ENCODE measurements at regions not wholly inside any gene's neighbourhood (a gene's known extent, or its start where the extent isn't known, plus 50 kb on each side); places are given as distances from the start of the nearest gene placed in this dataset.

DNA sequence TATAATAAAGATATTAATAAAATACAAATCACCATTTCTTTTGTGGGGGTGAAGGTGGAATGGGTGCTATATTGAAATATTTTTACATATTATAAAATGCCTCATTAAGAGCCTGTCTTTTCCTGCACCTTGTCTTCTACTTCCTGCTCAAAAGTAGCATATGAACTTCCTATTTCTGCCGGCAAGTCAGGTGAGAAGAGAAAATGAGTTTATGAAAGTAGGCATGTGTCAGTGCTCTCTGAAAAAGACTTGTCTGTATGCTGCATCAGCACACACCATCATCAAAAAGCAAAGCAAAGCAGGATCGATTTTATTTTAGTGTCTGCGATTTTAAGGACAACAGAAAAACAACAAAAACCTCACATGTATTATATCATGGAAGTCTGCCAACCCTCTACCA lies 114.2 kb downstream of the RAP2A start:
- BruUV-seq (replicated peaks): no TSS peak
- no peak overlapping the region for H3K4ac ChIP-seq (ENCODE audit: low read depth, low read length)
- 0 out of 2 replicates have a peak overlapping the region, but pooled peaks have one; percentile 7 for H2BK120ac ChIP-seq (ENCODE audit: low read depth, low read length)
- intact Hi-C loops (cut with micrococcal nuclease): loop anchor here (10.0 kb wide), 1 partner anchor 113 kb away; the partner anchor contains the start of gene RAP2A
- DNase-seq: no peak
- no peak overlapping the region for H2AK5ac ChIP-seq (ENCODE audit: low read depth, low read length)
- H3K18ac ChIP-seq (ENCODE audit: low read depth, low read length): no peak overlapping the region; the same call in 1 of the 2 replicates
- no peak overlapping the region for H2BK15ac ChIP-seq (ENCODE audit: low read depth, low read length)
- H3K14ac ChIP-seq (replicated peaks; ENCODE audit: low read depth, low read length): no peak overlapping the region; the same call in 1 of the 2 replicates
- H3K9me3 ChIP-seq (ENCODE audit: control insufficient read depth, insufficient read depth, low read length): no peaks in the 10 kb centered on the region
- H3K4me3 ChIP-seq (ENCODE audit: insufficient read depth, low read depth, low read length): no peak overlapping the region
- H3K27ac ChIP-seq (ENCODE audit: insufficient read depth, low read length): no peak overlapping the region
- H3K4me1 ChIP-seq (ENCODE audit: control insufficient read depth, insufficient read depth, low read length): peaks cover 25% of the 10 kb centered on the region
- in situ Hi-C loops (cut with MboI; ENCODE audit: low sequenced_read_pairs): no loop called here
- no peaks in the 10 kb centered on the region for H4K20me1 ChIP-seq (ENCODE audit: insufficient read depth, low read length)
- no peak overlapping the region for H2BK5ac ChIP-seq (ENCODE audit: low read depth, low read length, poor library complexity, severe bottlenecking)
- H3K9ac ChIP-seq (ENCODE audit: low read depth, low read length): no peak overlapping the region
- no peak overlapping the region; the same call in 1 of the 2 replicates for H4K5ac ChIP-seq (ENCODE audit: low read depth, low read length)
- ChIA-PET POLR2A (ENCODE audit: unreplicated experiment) (interaction anchor here (1.0 kb wide), 1 partner anchor 115 kb away, joined by 3 read pairs; no protein-coding TSS in a partner anchor), CTCF (interaction anchor here (1.2 kb wide), 1 partner anchor 406 kb away, joined by 3 read pairs; no protein-coding TSS in a partner anchor)
- H2BK20ac ChIP-seq (ENCODE audit: low read depth, low read length): peak overlapping the region; percentile 16; the same call in 1 of the 2 replicates
- H3K9me1 ChIP-seq (ENCODE audit: insufficient read depth, low read length): peaks cover 10% of the 10 kb centered on the region; the same call in 1 of the 2 replicates
- no peak overlapping the region for H4K8ac ChIP-seq (ENCODE audit: low read depth in 2 of 2, low read length in 2 of 2)
- dilution Hi-C loops (cut with HindIII; ENCODE audit: low sequenced_read_pairs, unreplicated experiment): no loop called here
- H3K56ac ChIP-seq (ENCODE audit: extremely low read depth, insufficient read depth, low read length): no peak overlapping the region
- H4K91ac ChIP-seq (ENCODE audit: insufficient read depth, low read depth, low read length): no peak overlapping the region
- H3K36me3 ChIP-seq (ENCODE audit: control insufficient read depth, insufficient read depth, low read length): no peaks in the 10 kb centered on the region
- WGBS, 2 experiments (ENCODE audit: extremely low coverage in 2 of 2, insufficient read length in 1 of 2): no CpG with 5 or more reads among the region's 3 CpGs
- no peaks in the 10 kb centered on the region for H3K27me3 ChIP-seq (ENCODE audit: control insufficient read depth, insufficient read depth, low read length)
- no peaks in the 10 kb centered on the region for H3K79me1 ChIP-seq (ENCODE audit: low read depth in 1 of 2, low read length in 2 of 2)
- no peak overlapping the region for H3K23ac ChIP-seq (ENCODE audit: low read depth, low read length)
- TF ChIP-seq MAFK (IDR thresholded peaks at IDR 0.05; ENCODE audit: low read depth, low read length) (no peak), MXI1 (IDR thresholded peaks at IDR 0.05; ENCODE audit: borderline replicate concordance, low read depth, low read length) (no peak), RAD21 (IDR thresholded peaks at IDR 0.05; ENCODE audit: low read length) (no peak), RFX5 (IDR thresholded peaks at IDR 0.05; ENCODE audit: low read depth, low read length) (no peak), BHLHE40 (IDR thresholded peaks at IDR 0.05; ENCODE audit: low read depth, low read length) (no peak), POLR2A (IDR thresholded peaks at IDR 0.05; ENCODE audit: low read depth, low read length) (no peak), SMC3 (IDR thresholded peaks at IDR 0.05; ENCODE audit: low read depth, low read length) (no peak)
- TF ChIP-seq, protein P1, sequence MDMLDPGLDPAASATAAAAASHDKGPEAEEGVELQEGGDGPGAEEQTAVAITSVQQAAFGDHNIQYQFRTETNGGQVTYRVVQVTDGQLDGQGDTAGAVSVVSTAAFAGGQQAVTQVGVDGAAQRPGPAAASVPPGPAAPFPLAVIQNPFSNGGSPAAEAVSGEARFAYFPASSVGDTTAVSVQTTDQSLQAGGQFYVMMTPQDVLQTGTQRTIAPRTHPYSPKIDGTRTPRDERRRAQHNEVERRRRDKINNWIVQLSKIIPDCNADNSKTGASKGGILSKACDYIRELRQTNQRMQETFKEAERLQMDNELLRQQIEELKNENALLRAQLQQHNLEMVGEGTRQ (IDR thresholded peaks at IDR 0.05; ENCODE audit: low read depth, low read length): no peak
- TF ChIP-seq, protein P2, sequence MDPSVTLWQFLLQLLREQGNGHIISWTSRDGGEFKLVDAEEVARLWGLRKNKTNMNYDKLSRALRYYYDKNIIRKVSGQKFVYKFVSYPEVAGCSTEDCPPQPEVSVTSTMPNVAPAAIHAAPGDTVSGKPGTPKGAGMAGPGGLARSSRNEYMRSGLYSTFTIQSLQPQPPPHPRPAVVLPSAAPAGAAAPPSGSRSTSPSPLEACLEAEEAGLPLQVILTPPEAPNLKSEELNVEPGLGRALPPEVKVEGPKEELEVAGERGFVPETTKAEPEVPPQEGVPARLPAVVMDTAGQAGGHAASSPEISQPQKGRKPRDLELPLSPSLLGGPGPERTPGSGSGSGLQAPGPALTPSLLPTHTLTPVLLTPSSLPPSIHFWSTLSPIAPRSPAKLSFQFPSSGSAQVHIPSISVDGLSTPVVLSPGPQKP (IDR thresholded peaks at IDR 0.05; ENCODE audit: borderline replicate concordance, low read depth, low read length): no peak
- TF ChIP-seq, protein P3, sequence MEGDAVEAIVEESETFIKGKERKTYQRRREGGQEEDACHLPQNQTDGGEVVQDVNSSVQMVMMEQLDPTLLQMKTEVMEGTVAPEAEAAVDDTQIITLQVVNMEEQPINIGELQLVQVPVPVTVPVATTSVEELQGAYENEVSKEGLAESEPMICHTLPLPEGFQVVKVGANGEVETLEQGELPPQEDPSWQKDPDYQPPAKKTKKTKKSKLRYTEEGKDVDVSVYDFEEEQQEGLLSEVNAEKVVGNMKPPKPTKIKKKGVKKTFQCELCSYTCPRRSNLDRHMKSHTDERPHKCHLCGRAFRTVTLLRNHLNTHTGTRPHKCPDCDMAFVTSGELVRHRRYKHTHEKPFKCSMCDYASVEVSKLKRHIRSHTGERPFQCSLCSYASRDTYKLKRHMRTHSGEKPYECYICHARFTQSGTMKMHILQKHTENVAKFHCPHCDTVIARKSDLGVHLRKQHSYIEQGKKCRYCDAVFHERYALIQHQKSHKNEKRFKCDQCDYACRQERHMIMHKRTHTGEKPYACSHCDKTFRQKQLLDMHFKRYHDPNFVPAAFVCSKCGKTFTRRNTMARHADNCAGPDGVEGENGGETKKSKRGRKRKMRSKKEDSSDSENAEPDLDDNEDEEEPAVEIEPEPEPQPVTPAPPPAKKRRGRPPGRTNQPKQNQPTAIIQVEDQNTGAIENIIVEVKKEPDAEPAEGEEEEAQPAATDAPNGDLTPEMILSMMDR (conservative IDR thresholded peaks at IDR 0.05; ENCODE audit: low read depth, low read length): no peak
- no peak overlapping the region for H3K4me2 ChIP-seq (ENCODE audit: low read depth, low read length)
- no peak overlapping the region for H2AK9ac ChIP-seq (replicated peaks; ENCODE audit: low read depth, low read length, poor library complexity)
- no peak for ATAC-seq (ENCODE audit: low read depth)
- no peak overlapping the region for H2AFZ ChIP-seq (replicated peaks; ENCODE audit: low read length, poor library complexity)
